H1 (cell line): ENCODE measurements at regions not wholly inside any gene's neighbourhood (a gene's known extent, or its start where the extent isn't known, plus 50 kb on each side); places are given as distances from the start of the nearest gene placed in this dataset.

Source experiments
- BACH1 ChIP-seq: IDR thresholded peaks from 2 replicates; pipeline ENCODE4 v1.6.1; 2012; ENCODE audit warnings: low read length, improper control_type of control experiment
- CREB1 ChIP-seq: IDR thresholded peaks from 2 replicates; pipeline ENCODE4 v1.6.1; 2012; ENCODE audit warnings: inconsistent platforms
- CTCF ChIP-seq, 3 experiments: IDR thresholded peaks; 1 replicate in 2 of 3; 2 replicates in 1 of 3; pipeline versions ENCODE4 v1.5.1 to v1.6.1; 2011; ENCODE audit warnings: low read length in 3 of 3, mild to moderate bottlenecking in 3 of 3, inconsistent platforms in 2 of 3, low read depth in 1 of 3, moderate library complexity in 1 of 3; ENCODE audit not compliant: insufficient read depth in 1 of 3; ENCODE audit errors: control extremely low read depth in 1 of 3
- E2F6 ChIP-seq: IDR thresholded peaks from 2 replicates; pipeline ENCODE4 v1.6.1; 2012; ENCODE audit warnings: inconsistent platforms
- HDAC6 ChIP-seq: IDR thresholded peaks from one replicate; pipeline ENCODE4 v1.7.1; 2012; ENCODE audit warnings: low read depth, mild to moderate bottlenecking, inconsistent platforms, low read length, moderate library complexity
- JUN ChIP-seq: IDR thresholded peaks from 2 replicates; pipeline ENCODE4 v1.6.1; 2011; ENCODE audit warnings: low read depth, mild to moderate bottlenecking, improper control_type of control experiment, low read length
- RNF2 ChIP-seq: fragments of 200-900, 300-1000 bp; sonication (generic); IDR thresholded peaks from 2 replicates; pipeline ENCODE4 v1.7.1; 2016; ENCODE audit warnings: borderline replicate concordance, low read depth, mild to moderate bottlenecking, antibody characterized with exemption, low read length; ENCODE audit not compliant: poor library complexity, severe bottlenecking; ENCODE audit errors: missing control alignments
- SP1 ChIP-seq: IDR thresholded peaks from 2 replicates; pipeline ENCODE4 v1.6.1; 2011; ENCODE audit warnings: low read depth, low read length
- SRF ChIP-seq: IDR thresholded peaks from 2 replicates; pipeline ENCODE4 v1.6.1; 2011; ENCODE audit warnings: mild to moderate bottlenecking, low read depth, low read length, moderate library complexity

GRCh38 chr6:113528111-113528510, 329.0 kb upstream of the MARCKS start (continued):
- TF ChIP-seq CTCF (IDR thresholded peaks at IDR 0.05; ENCODE audit: control extremely low read depth in 1 of 3, insufficient read depth in 1 of 3, low read depth in 1 of 3, low read length in 3 of 3) (no peak), SP1 (no peak), HDAC6 (no peak), RNF2 (no peak), SRF (no peak), E2F6 (no peak), CREB1 (no peak), BACH1 (no peak), JUN (no peak)
